ENCODE measurements at regions not wholly inside any gene's neighbourhood (a gene's known extent, or its start where the extent isn't known, plus 50 kb on each side); places are given as distances from the start of the nearest gene placed in this dataset.

DNA sequence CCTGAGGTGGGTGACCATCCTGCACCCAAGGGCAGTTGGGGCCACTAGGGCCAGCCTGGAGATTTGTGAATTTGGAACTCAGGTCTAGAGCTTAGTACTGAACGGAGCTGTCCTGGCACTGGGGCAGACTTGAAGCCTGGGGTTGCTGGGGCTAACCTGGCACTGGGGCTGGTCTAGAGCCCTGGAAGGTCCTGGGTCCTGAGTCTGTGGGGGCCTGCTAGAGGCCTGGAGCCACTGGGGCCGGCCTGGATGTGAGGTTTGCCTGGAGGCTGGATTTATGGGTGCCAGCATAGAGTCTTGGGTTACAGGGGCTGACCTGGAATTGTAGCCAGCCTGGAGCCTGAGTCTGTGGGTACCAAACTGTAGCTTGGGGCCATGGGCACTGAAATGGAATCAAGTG lies 1216.9 kb downstream of the CDH11 start:
- no peak for TF ChIP-seq CTCF (IDR thresholded peaks at IDR 0.05)

DNA sequence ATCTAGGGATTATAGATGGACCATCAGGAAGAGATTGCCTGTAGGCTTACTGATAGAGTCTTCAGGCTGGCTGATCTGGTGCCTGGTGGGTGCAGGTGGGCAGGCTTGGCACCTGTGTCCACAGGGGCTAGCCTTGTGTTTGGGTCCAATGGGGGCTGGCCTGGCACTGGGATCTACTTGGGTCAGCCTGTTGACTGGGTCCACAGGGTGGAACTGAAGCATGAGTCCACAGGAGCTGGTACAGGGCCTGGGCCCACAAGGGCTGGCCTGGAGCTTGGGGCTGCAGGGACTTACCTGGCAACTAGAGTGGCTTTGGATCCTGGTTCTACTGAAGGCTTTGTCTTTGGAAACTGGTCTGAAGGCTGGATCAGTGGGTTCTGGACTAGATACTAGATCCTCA lies 1217.7 kb downstream of the CDH11 start:
- TF ChIP-seq CTCF (IDR thresholded peaks at IDR 0.05), result no peak

GRCh38 chr16:63896383-63897109 lies 1225.3 kb downstream of the CDH11 start:
- TF ChIP-seq CTCF (IDR thresholded peaks at IDR 0.05), result no peak

DNA sequence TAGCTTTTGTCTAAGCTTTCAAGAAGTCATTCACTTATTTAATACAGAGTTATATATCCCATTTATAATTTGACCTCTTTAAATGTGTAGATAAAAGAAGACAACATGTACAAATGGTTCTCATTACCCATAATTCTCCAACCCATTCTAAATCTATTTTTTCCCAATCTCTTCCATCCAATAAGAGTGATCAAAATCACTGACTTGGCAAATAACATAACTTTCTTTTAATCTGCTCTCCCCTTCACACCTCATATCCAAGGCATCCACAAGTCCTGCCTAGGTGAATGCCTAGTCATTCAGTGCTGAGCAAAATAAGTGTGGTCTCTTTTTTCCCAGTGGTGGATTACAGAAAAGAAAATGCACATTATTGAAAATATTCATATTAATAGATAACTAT lies 1231.1 kb downstream of the CDH11 start:
- no peak for TF ChIP-seq CTCF (IDR thresholded peaks at IDR 0.05)

GRCh38 chr16:63890081-63890480 lies 1231.8 kb downstream of the CDH11 start:
- TF ChIP-seq CTCF (IDR thresholded peaks at IDR 0.05), result no peak

- TF ChIP-seq CTCF (IDR thresholded peaks at IDR 0.05), result no peak
Measured at GRCh38 chr16:63883091-63883490, 1238.8 kb downstream of the CDH11 start.

- no peak for TF ChIP-seq CTCF (IDR thresholded peaks at IDR 0.05)
Measured at GRCh38 chr16:63882576-63882975, 1239.3 kb downstream of the CDH11 start.

DNA sequence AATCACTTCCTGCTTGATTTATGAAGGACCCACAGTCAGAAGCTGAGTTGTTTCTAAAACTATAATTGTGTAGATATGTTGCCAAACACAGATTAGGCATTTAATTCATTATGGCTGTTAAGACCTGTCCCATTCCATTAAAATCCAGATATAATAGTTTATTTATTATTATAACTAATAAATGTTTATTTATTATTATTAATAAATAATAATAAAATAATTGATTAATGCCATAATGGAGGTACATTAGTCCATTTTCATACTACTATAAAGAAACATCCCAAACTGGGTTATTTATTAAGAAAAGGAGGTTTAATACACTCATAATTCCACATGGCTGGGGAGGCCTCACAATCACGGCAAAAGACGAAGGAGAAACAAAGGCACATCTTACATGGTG lies 1240.9 kb downstream of the CDH11 start:
- TF ChIP-seq CTCF (IDR thresholded peaks at IDR 0.05), result no peak
